SU-DHL-6 (cell line): ENCODE measurements at regions not wholly inside any gene's neighbourhood (a gene's known extent, or its start where the extent isn't known, plus 50 kb on each side); places are given as distances from the start of the nearest gene placed in this dataset.

ENCODE experiments used
- EZH2phosphoT487 ChIP-seq: fragments of 200-600 bp; sonication (generic), shearing (Covaris generic); conservative IDR thresholded peaks from 2 replicates; pipeline ENCODE4 v1.6.1; 2018; ENCODE audit warnings: mild to moderate bottlenecking, antibody characterized with exemption, low read length, moderate library complexity, mixed read lengths
- TF ChIP-seq, protein P1 (sequence below): fragments of 200-600 bp; sonication (generic); IDR thresholded peaks from one replicate; pipeline ENCODE4 v1.5.1; 2017; ENCODE audit warnings: antibody characterized with exemption, mild to moderate bottlenecking, low read length, moderate library complexity; ENCODE audit not compliant: insufficient read depth, poor library complexity, severe bottlenecking

DNA sequence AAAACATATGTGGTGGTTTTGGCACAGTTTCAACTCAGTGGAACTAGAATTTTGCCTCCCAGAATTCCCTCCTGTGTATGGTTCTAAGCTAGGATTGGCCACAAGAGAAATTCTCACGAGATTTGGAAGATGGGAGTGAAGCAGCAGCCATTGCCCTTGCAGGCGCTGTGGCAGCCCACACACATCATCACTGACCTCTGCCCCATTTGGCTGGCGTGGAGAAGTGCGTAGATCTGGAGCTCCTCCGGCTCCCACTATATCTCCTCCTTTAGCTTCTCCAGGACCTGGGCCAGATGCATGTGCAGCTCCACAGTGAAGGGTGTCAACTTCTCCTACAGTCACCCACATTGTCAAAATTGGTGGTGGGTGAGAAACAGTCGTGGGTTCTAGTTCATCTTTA is 199.6 kb downstream of the EFHB start:
- TF ChIP-seq, protein P1, sequence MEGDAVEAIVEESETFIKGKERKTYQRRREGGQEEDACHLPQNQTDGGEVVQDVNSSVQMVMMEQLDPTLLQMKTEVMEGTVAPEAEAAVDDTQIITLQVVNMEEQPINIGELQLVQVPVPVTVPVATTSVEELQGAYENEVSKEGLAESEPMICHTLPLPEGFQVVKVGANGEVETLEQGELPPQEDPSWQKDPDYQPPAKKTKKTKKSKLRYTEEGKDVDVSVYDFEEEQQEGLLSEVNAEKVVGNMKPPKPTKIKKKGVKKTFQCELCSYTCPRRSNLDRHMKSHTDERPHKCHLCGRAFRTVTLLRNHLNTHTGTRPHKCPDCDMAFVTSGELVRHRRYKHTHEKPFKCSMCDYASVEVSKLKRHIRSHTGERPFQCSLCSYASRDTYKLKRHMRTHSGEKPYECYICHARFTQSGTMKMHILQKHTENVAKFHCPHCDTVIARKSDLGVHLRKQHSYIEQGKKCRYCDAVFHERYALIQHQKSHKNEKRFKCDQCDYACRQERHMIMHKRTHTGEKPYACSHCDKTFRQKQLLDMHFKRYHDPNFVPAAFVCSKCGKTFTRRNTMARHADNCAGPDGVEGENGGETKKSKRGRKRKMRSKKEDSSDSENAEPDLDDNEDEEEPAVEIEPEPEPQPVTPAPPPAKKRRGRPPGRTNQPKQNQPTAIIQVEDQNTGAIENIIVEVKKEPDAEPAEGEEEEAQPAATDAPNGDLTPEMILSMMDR: no peak
- no peak for TF ChIP-seq EZH2phosphoT487
